PC-3 (cell line): ENCODE measurements at regions not wholly inside any gene's neighbourhood (a gene's known extent, or its start where the extent isn't known, plus 50 kb on each side); places are given as distances from the start of the nearest gene placed in this dataset.

Experiments
- CTCF ChIP-seq: fragments of 300-600 bp; sonication (generic); conservative IDR thresholded peaks from 2 replicates; pipeline ENCODE4 v1.5.1; 2017; ENCODE audit warnings: antibody characterized with exemption, low read depth, mild to moderate bottlenecking, low read length
- EZH2 ChIP-seq: fragments of 300-600 bp; sonication (generic); IDR thresholded peaks from one replicate; pipeline ENCODE4 v1.6.1; 2017; ENCODE audit warnings: antibody characterized with exemption, mild to moderate bottlenecking, low read length; ENCODE audit not compliant: unreplicated experiment
- EZH2phosphoT487 ChIP-seq: fragments of 300-600 bp; sonication (generic); IDR thresholded peaks from 2 replicates; pipeline ENCODE4 v1.6.1; 2018; ENCODE audit warnings: mild to moderate bottlenecking, antibody characterized with exemption, low read length, borderline replicate concordance

- no peak for TF ChIP-seq CTCF
- no peak for TF ChIP-seq EZH2phosphoT487
- TF ChIP-seq EZH2 = no peak
Measured at GRCh38 chr18:26649193-26649543, 100.8 kb upstream of the KCTD1 start.
